ENCODE measurements at regions not wholly inside any gene's neighbourhood (a gene's known extent, or its start where the extent isn't known, plus 50 kb on each side); places are given as distances from the start of the nearest gene placed in this dataset.
"Not testable (repeated sequence)": the region's sequence is repeated elsewhere in the genome, so short reads cannot be mapped to it uniquely, and the experiment has no call there.

- DNase-seq = no peak
Measured at GRCh38 chr5:119897537-119898370, 268.4 kb downstream of the FAM170A start.

- no peak for DNase-seq
Measured at GRCh38 chr5:119899981-119900380, 270.6 kb downstream of the FAM170A start.

- no peak for DNase-seq
Measured at GRCh38 chr5:119902593-119902992, 273.2 kb downstream of the FAM170A start.

GRCh38 chr5:119913425-119913824 is 284.1 kb downstream of the FAM170A start:
- no peak for DNase-seq

- no peak for DNase-seq
Measured at GRCh38 chr5:119919279-119919678, 289.9 kb downstream of the FAM170A start.

GRCh38 chr5:119926301-119926700 is 296.9 kb downstream of the FAM170A start:
- no peak for DNase-seq

GRCh38 chr5:119928974-119929373 is 299.6 kb downstream of the FAM170A start:
- DNase-seq = no peak

GRCh38 chr5:119930490-119930889 is 301.1 kb downstream of the FAM170A start:
- DNase-seq = no peak

- DNase-seq = no peak
Measured at GRCh38 chr5:119943148-119943547, 313.8 kb downstream of the FAM170A start.

GRCh38 chr5:119945691-119946090 is 316.3 kb downstream of the FAM170A start:
- DNase-seq = no peak

GRCh38 chr5:119948162-119948561 is 318.8 kb downstream of the FAM170A start:
- DNase-seq = no peak

GRCh38 chr5:119949426-119949999 is 320.2 kb downstream of the FAM170A start:
- no peak for DNase-seq

- no peak for DNase-seq
Measured at GRCh38 chr5:119951330-119951934, 322.1 kb downstream of the FAM170A start.

GRCh38 chr5:119953474-119953873 is 324.1 kb downstream of the FAM170A start:
- DNase-seq = no peak

GRCh38 chr5:119954106-119954505 is 324.7 kb downstream of the FAM170A start:
- DNase-seq = no peak

GRCh38 chr5:119961993-119962392 is 332.6 kb downstream of the FAM170A start:
- DNase-seq = no peak

GRCh38 chr5:119966028-119966427 is 336.7 kb downstream of the FAM170A start:
- no peak for DNase-seq

- DNase-seq = no peak
Measured at GRCh38 chr5:119968690-119969089, 339.3 kb downstream of the FAM170A start.

- not testable (repeated sequence) for DNase-seq
Measured at GRCh38 chr5:119987077-119987476, 357.7 kb downstream of the FAM170A start.

- DNase-seq = no peak
Measured at GRCh38 chr5:119991625-119992024, 362.3 kb downstream of the FAM170A start.

- DNase-seq = no peak
Measured at GRCh38 chr5:119996128-119996527, 366.8 kb downstream of the FAM170A start.

- DNase-seq = no peak
Measured at GRCh38 chr5:120007598-120007997, 378.2 kb downstream of the FAM170A start.

GRCh38 chr5:120012431-120012830 is 383.1 kb downstream of the FAM170A start:
- no peak for DNase-seq

- DNase-seq = no peak
Measured at GRCh38 chr5:120014535-120014934, 385.2 kb downstream of the FAM170A start.
